ENCODE measurements at regions not wholly inside any gene's neighbourhood (a gene's known extent, or its start where the extent isn't known, plus 50 kb on each side); places are given as distances from the start of the nearest gene placed in this dataset.

GRCh38 chr16:86716649-86717048 is 138.3 kb downstream of the FOXL1 start:
- TF ChIP-seq CTCF (tag by site-specific recombination; IDR thresholded peaks at IDR 0.05) (no peak), MEIS1 (CRISPR knock-in tag; IDR thresholded peaks at IDR 0.05; ENCODE audit: borderline replicate concordance) (no peak), ZBTB21 (tag by site-specific recombination; IDR thresholded peaks at IDR 0.05) (no peak), ZNF777 (tag by site-specific recombination; IDR thresholded peaks at IDR 0.05; ENCODE audit: borderline replicate concordance) (no peak)
